HL-60 (cell line): ENCODE measurements at regions not wholly inside any gene's neighbourhood (a gene's known extent, or its start where the extent isn't known, plus 50 kb on each side); places are given as distances from the start of the nearest gene placed in this dataset.

ENCODE experiments used
- TF ChIP-seq, protein P1 (sequence below): IDR thresholded peaks from 2 replicates; pipeline ENCODE4 v1.6.1; 2012; ENCODE audit warnings: low read depth; ENCODE audit not compliant: insufficient replicate concordance
- TF ChIP-seq, protein P2 (sequence below): IDR thresholded peaks from one replicate; pipeline ENCODE4 v1.5.1; 2011; ENCODE audit warnings: low read length, control low read depth, inconsistent platforms; ENCODE audit not compliant: insufficient read depth

DNA sequence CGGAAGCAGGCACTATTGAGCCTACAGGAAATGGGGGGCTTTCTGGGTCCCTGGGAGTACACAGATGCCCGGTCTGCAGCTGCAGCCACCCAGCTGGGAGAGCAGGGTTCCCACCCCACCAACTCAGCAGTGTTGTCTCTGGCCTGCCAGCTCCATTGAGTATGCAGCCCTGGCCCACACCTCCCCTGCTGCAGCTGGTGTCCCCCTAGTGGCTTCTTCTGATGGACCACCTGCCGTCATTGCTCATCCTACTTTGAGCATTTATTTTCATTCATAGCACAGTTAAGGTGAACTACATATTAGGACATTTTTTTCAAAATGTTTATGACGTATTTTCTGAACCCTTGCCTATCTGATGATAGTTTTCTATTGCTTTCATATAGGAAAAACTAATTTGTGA is 189.8 kb upstream of the LYPLAL1 start:
- TF ChIP-seq, protein P1, sequence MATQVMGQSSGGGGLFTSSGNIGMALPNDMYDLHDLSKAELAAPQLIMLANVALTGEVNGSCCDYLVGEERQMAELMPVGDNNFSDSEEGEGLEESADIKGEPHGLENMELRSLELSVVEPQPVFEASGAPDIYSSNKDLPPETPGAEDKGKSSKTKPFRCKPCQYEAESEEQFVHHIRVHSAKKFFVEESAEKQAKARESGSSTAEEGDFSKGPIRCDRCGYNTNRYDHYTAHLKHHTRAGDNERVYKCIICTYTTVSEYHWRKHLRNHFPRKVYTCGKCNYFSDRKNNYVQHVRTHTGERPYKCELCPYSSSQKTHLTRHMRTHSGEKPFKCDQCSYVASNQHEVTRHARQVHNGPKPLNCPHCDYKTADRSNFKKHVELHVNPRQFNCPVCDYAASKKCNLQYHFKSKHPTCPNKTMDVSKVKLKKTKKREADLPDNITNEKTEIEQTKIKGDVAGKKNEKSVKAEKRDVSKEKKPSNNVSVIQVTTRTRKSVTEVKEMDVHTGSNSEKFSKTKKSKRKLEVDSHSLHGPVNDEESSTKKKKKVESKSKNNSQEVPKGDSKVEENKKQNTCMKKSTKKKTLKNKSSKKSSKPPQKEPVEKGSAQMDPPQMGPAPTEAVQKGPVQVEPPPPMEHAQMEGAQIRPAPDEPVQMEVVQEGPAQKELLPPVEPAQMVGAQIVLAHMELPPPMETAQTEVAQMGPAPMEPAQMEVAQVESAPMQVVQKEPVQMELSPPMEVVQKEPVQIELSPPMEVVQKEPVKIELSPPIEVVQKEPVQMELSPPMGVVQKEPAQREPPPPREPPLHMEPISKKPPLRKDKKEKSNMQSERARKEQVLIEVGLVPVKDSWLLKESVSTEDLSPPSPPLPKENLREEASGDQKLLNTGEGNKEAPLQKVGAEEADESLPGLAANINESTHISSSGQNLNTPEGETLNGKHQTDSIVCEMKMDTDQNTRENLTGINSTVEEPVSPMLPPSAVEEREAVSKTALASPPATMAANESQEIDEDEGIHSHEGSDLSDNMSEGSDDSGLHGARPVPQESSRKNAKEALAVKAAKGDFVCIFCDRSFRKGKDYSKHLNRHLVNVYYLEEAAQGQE, result no peak
- TF ChIP-seq, protein P2, sequence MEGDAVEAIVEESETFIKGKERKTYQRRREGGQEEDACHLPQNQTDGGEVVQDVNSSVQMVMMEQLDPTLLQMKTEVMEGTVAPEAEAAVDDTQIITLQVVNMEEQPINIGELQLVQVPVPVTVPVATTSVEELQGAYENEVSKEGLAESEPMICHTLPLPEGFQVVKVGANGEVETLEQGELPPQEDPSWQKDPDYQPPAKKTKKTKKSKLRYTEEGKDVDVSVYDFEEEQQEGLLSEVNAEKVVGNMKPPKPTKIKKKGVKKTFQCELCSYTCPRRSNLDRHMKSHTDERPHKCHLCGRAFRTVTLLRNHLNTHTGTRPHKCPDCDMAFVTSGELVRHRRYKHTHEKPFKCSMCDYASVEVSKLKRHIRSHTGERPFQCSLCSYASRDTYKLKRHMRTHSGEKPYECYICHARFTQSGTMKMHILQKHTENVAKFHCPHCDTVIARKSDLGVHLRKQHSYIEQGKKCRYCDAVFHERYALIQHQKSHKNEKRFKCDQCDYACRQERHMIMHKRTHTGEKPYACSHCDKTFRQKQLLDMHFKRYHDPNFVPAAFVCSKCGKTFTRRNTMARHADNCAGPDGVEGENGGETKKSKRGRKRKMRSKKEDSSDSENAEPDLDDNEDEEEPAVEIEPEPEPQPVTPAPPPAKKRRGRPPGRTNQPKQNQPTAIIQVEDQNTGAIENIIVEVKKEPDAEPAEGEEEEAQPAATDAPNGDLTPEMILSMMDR, result no peak
